ENCODE measurements at regions not wholly inside any gene's neighbourhood (a gene's known extent, or its start where the extent isn't known, plus 50 kb on each side); places are given as distances from the start of the nearest gene placed in this dataset.

DNA sequence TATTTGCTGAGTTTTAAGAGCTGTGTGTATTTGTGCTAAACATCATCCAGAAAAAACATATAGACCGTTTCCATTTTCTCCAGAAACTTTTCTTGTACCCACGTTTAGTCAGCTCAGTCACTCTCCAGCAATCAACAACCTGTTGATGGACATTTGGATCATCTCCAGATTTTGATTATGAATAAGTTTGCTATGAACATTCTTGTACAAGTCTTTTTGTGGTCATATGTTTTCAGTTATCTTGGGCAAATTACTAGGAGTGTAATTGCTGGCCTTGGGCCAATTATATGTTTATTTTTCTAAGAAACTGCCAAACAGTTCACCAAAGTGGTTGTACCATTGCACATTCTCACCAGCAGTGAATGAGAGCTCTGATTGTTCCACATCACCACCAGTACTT is 221.8 kb downstream of the CENPF start:
- 50% methylated on average over 2 of the region's 2 CpGs; no CpG with 5 or more reads in 1 of the 2 experiments for WGBS, 2 experiments (ENCODE audit: extremely low coverage in 1 of 2, insufficient coverage in 1 of 2, insufficient read length in 1 of 2, insufficient replicate concordance in 2 of 2, low coverage in 1 of 2, low lambda C conversion rate in 2 of 2, missing lambda C conversion rate in 1 of 2)
- CTCF ChIA-PET (ENCODE audit: partially characterized antibody) = interaction anchor here (0.6 to 3.2 kb wide), 6 partner anchors 12 to 534 kb away, joined by 3 to 12 read pairs (median 4); no protein-coding TSS in a partner anchor
- Histone ChIP-seq H2BK15ac (ENCODE audit: low read length) (no peak overlapping the region), H2BK120ac (replicated peaks; ENCODE audit: low read depth, low read length) (no peak overlapping the region), H3K23ac (ENCODE audit: insufficient read length) (no peak overlapping the region), H3K27ac (ENCODE audit: low read depth, low read length) (no peak overlapping the region), H3K36me3 (ENCODE audit: control insufficient read depth in 2 of 4, insufficient read depth in 4 of 4, low read length in 3 of 4) (no peaks in the 10 kb centered on the region), H3K27me3 (replicated peaks in 1 of 4; ENCODE audit: control insufficient read depth in 3 of 4, extremely low read depth in 1 of 4, insufficient read depth in 3 of 4, low read length in 3 of 4) (no peaks in the 10 kb centered on the region), H3K79me2 (ENCODE audit: control insufficient read depth in 1 of 2, insufficient read depth in 2 of 2, low read length in 2 of 2) (no peaks in the 10 kb centered on the region), H3K4me2 (ENCODE audit: insufficient read depth in 1 of 2, low read depth in 2 of 2, low read length in 2 of 2) (no peak overlapping the region), H3K23me2 (ENCODE audit: low read depth, low read length) (no peaks in the 10 kb centered on the region), H2BK12ac (ENCODE audit: low read depth, low read length) (no peak overlapping the region), H2BK20ac (ENCODE audit: low read length) (no peak overlapping the region), H3K79me1 (ENCODE audit: low read depth, low read length) (no peaks in the 10 kb centered on the region), H3K4me3 (ENCODE audit: extremely low read depth in 1 of 4, insufficient read depth in 2 of 4, low read depth in 3 of 4, low read length in 4 of 4) (no peak overlapping the region), H3K18ac (ENCODE audit: extremely low read depth, low read length) (no peak overlapping the region), H4K5ac (ENCODE audit: insufficient read length, low read depth, low read length) (no peak overlapping the region), H2AK5ac (ENCODE audit: low read depth, low read length) (no peak overlapping the region), H3K14ac (ENCODE audit: insufficient read length) (no peak overlapping the region), H3K56ac (replicated peaks; ENCODE audit: insufficient read length, low read depth, low read length) (no peak overlapping the region), H2AFZ (ENCODE audit: low read length) (no peak overlapping the region), H3K4ac (replicated peaks; ENCODE audit: insufficient read length, low read depth, low read length) (no peak overlapping the region), H4K91ac (replicated peaks; ENCODE audit: insufficient read length, low read length) (no peak overlapping the region), H3K9ac (replicated peaks in 1 of 4; ENCODE audit: extremely low read depth in 1 of 4, low read depth in 3 of 4, low read length in 3 of 4) (no peak overlapping the region), H4K8ac (ENCODE audit: extremely low read depth, insufficient read depth, low read length) (no peak overlapping the region), H3K9me3 (ENCODE audit: insufficient read depth in 2 of 2, low read depth in 1 of 2, low read length in 1 of 2) (peaks cover 0 to 11% of the 10 kb centered on the region in 2 experiments; a peak in 1 of 4 replicates), H2BK5ac (ENCODE audit: low read depth, low read length) (no peak overlapping the region), H3K4me1 (replicated peaks in 1 of 4; ENCODE audit: control insufficient read depth in 3 of 4, insufficient read depth in 4 of 4, low read length in 3 of 4) (no peaks in the 10 kb centered on the region), H4K20me1 (replicated peaks in 1 of 2; ENCODE audit: control insufficient read depth in 1 of 2, insufficient read depth in 2 of 2, low read length in 2 of 2) (no peaks in the 10 kb centered on the region)
- no peak for DNase-seq (ENCODE audit: low read depth in 1 of 2, low spot score in 2 of 2)
- FAIRE-seq = no peak
- POLR2A ChIA-PET (ENCODE audit: partially characterized antibody) = interaction anchor here (0.7 kb wide), 1 partner anchor 88 kb away, joined by 3 read pairs; no protein-coding TSS in a partner anchor
- TF ChIP-seq SRF (IDR thresholded peaks at IDR 0.05; ENCODE audit: low read depth, low read length) (no peak), BACH1 (IDR thresholded peaks at IDR 0.05; ENCODE audit: low read length) (no peak), RXRA (IDR thresholded peaks at IDR 0.05; ENCODE audit: insufficient read depth, low read depth, low read length) (no peak), TAF7 (optimal IDR thresholded peaks at IDR 0.05; ENCODE audit: borderline replicate concordance, low read depth, low read length) (no peak)
